ENCODE measurements at regions not wholly inside any gene's neighbourhood (a gene's known extent, or its start where the extent isn't known, plus 50 kb on each side); places are given as distances from the start of the nearest gene placed in this dataset.

GRCh38 chr15:70166506-70167087, 68.9 kb upstream of the TLE3 start:
- TF ChIP-seq RAD21 (conservative IDR thresholded peaks at IDR 0.05) (no peak), CTCF (IDR thresholded peaks at IDR 0.05; ENCODE audit: poor library complexity, severe bottlenecking) (no peak), MXI1 (conservative IDR thresholded peaks at IDR 0.05; ENCODE audit: poor library complexity, severe bottlenecking) (no peak), POLR2AphosphoS5 (IDR thresholded peaks at IDR 0.05) (no peak), EZH2 (IDR thresholded peaks at IDR 0.05; ENCODE audit: borderline replicate concordance, insufficient read depth, low read length, poor library complexity, severe bottlenecking) (no peak)

All from neural cell (in vitro differentiated cells).